RWPE1 (cell line): ENCODE measurements at regions not wholly inside any gene's neighbourhood (a gene's known extent, or its start where the extent isn't known, plus 50 kb on each side); places are given as distances from the start of the nearest gene placed in this dataset.

Source experiments
- CTCF ChIA-PET: fragments of 350-600 bp; sonication (Branson Sonifier 250); formaldehyde crosslinking; extraction: SDS; loops from one replicate; lab custom pipeline; 2021; lab: Yijun Ruan, JAX
- POLR2A ChIA-PET: fragments of 400-600 bp; formaldehyde crosslinking; extraction: SDS; loops from one replicate; lab custom pipeline; 2020; ENCODE audit warnings: antibody characterized with exemption; ENCODE audit not compliant: low non-redundant PET; lab: Yijun Ruan, JAX
- DNase-seq: peaks from one replicate; pipeline ENCODE4 v3.0.0; 2012; ENCODE audit warnings: low spot score
- H3K27ac ChIP-seq: fragments of 450-650 bp; 2 replicates; pipeline ENCODE4 v1.5.1; 2017
- CTCF ChIP-seq: fragments of 450-650 bp; conservative IDR thresholded peaks from 2 replicates; pipeline ENCODE4 v1.5.1; 2017; ENCODE audit warnings: low read depth, mild to moderate bottlenecking

GRCh38 chrX:1075741-1076140, 136.7 kb downstream of the CRLF2 start:
- POLR2A ChIA-PET: no interaction called here

GRCh38 chrX:1075156-1075555, 137.3 kb downstream of the CRLF2 start:
- CTCF ChIA-PET: no interaction called here
- TF ChIP-seq CTCF: no peak
- no peak for DNase-seq
- H3K27ac ChIP-seq: no peak overlapping the region
- POLR2A ChIA-PET: no interaction called here

More at GRCh38 chrX:1075741-1076140, 136.7 kb downstream of the CRLF2 start:
- DNase-seq: no peak
- no peak overlapping the region for H3K27ac ChIP-seq
- TF ChIP-seq CTCF: no peak
- CTCF ChIA-PET: no interaction called here

- no peak overlapping the region for H3K27ac ChIP-seq
- DNase-seq: no peak
- POLR2A ChIA-PET: no interaction called here
- CTCF ChIA-PET: no interaction called here
- TF ChIP-seq CTCF: no peak
Measured at GRCh38 chrX:1074755-1075154, 137.7 kb downstream of the CRLF2 start.

GRCh38 chrX:1074172-1074571, 138.3 kb downstream of the CRLF2 start:
- POLR2A ChIA-PET: no interaction called here
- CTCF ChIA-PET: no interaction called here
- TF ChIP-seq CTCF: no peak
- H3K27ac ChIP-seq: no peak overlapping the region
- no peak for DNase-seq

GRCh38 chrX:1072637-1073377, 139.6 kb downstream of the CRLF2 start:
- CTCF ChIA-PET: no interaction called here
- POLR2A ChIA-PET: no interaction called here
- no peak for DNase-seq

GRCh38 chrX:1071351-1071750, 141.1 kb downstream of the CRLF2 start:
- H3K27ac ChIP-seq: no peak overlapping the region
- POLR2A ChIA-PET: no interaction called here
- DNase-seq: no peak
- no peak for TF ChIP-seq CTCF
- CTCF ChIA-PET: no interaction called here

More at GRCh38 chrX:1072637-1073377, 139.6 kb downstream of the CRLF2 start:
- no peak overlapping the region for H3K27ac ChIP-seq
- TF ChIP-seq CTCF: no peak
